ENCODE measurements at regions not wholly inside any gene's neighbourhood (a gene's known extent, or its start where the extent isn't known, plus 50 kb on each side); places are given as distances from the start of the nearest gene placed in this dataset.

- H3K9me3 Mint-ChIP-seq (ENCODE audit: unreplicated experiment) = peaks cover 12% of the 10 kb centered on the region
- TF ChIP-seq, protein P1, sequence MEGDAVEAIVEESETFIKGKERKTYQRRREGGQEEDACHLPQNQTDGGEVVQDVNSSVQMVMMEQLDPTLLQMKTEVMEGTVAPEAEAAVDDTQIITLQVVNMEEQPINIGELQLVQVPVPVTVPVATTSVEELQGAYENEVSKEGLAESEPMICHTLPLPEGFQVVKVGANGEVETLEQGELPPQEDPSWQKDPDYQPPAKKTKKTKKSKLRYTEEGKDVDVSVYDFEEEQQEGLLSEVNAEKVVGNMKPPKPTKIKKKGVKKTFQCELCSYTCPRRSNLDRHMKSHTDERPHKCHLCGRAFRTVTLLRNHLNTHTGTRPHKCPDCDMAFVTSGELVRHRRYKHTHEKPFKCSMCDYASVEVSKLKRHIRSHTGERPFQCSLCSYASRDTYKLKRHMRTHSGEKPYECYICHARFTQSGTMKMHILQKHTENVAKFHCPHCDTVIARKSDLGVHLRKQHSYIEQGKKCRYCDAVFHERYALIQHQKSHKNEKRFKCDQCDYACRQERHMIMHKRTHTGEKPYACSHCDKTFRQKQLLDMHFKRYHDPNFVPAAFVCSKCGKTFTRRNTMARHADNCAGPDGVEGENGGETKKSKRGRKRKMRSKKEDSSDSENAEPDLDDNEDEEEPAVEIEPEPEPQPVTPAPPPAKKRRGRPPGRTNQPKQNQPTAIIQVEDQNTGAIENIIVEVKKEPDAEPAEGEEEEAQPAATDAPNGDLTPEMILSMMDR (IDR thresholded peaks at IDR 0.05) = no peak
- no peaks in the 10 kb centered on the region for H3K36me3 Mint-ChIP-seq (ENCODE audit: unreplicated experiment)
- no peaks in the 10 kb centered on the region for H3K27me3 Mint-ChIP-seq (ENCODE audit: unreplicated experiment)
- no peaks in the 10 kb centered on the region for H3K4me1 Mint-ChIP-seq (ENCODE audit: unreplicated experiment)
- H3K27ac Mint-ChIP-seq (ENCODE audit: unreplicated experiment) = no peak overlapping the region
- no peak overlapping the region for H3K4me3 Mint-ChIP-seq (ENCODE audit: unreplicated experiment)
- DNase-seq (ENCODE audit: extremely low spot score, unreplicated experiment) = no peak
Measured at GRCh38 chr20:60883496-60883895, 368.6 kb upstream of the CDH4 start.

GRCh38 chr20:60884277-60884676 lies 367.8 kb upstream of the CDH4 start:
- Mint-ChIP-seq H3K27me3 (ENCODE audit: unreplicated experiment) (no peaks in the 10 kb centered on the region), H3K27ac (ENCODE audit: unreplicated experiment) (no peak overlapping the region), H3K36me3 (ENCODE audit: unreplicated experiment) (no peaks in the 10 kb centered on the region), H3K4me1 (ENCODE audit: unreplicated experiment) (no peaks in the 10 kb centered on the region), H3K4me3 (ENCODE audit: unreplicated experiment) (no peak overlapping the region), H3K9me3 (ENCODE audit: unreplicated experiment) (peaks cover 12% of the 10 kb centered on the region)
- no peak for DNase-seq (ENCODE audit: extremely low spot score, unreplicated experiment)
- TF ChIP-seq, protein P1 (IDR thresholded peaks at IDR 0.05) = no peak

- peaks cover 17% of the 10 kb centered on the region for H3K9me3 Mint-ChIP-seq (ENCODE audit: unreplicated experiment)
- no peaks in the 10 kb centered on the region for H3K27me3 Mint-ChIP-seq (ENCODE audit: unreplicated experiment)
- H3K4me3 Mint-ChIP-seq (ENCODE audit: unreplicated experiment) = no peak overlapping the region
- H3K4me1 Mint-ChIP-seq (ENCODE audit: unreplicated experiment) = no peaks in the 10 kb centered on the region
- no peaks in the 10 kb centered on the region for H3K36me3 Mint-ChIP-seq (ENCODE audit: unreplicated experiment)
- H3K27ac Mint-ChIP-seq (ENCODE audit: unreplicated experiment) = no peak overlapping the region
- TF ChIP-seq, protein P1 (IDR thresholded peaks at IDR 0.05) = no peak
- no peak for DNase-seq (ENCODE audit: extremely low spot score, unreplicated experiment)
Measured at GRCh38 chr20:60888771-60889170, 363.3 kb upstream of the CDH4 start.

GRCh38 chr20:60892095-60892813 lies 359.8 kb upstream of the CDH4 start:
- Mint-ChIP-seq H3K27ac (ENCODE audit: unreplicated experiment) (no peak overlapping the region), H3K4me1 (ENCODE audit: unreplicated experiment) (no peaks in the 10 kb centered on the region), H3K9me3 (ENCODE audit: unreplicated experiment) (peaks cover 9% of the 10 kb centered on the region), H3K27me3 (ENCODE audit: unreplicated experiment) (no peaks in the 10 kb centered on the region), H3K36me3 (ENCODE audit: unreplicated experiment) (no peaks in the 10 kb centered on the region), H3K4me3 (ENCODE audit: unreplicated experiment) (no peak overlapping the region)
- DNase-seq (ENCODE audit: extremely low spot score, unreplicated experiment) = no peak
- TF ChIP-seq, protein P1 (IDR thresholded peaks at IDR 0.05) = no peak

- TF ChIP-seq, protein P1 (IDR thresholded peaks at IDR 0.05) = no peak
- Mint-ChIP-seq H3K27ac (ENCODE audit: unreplicated experiment) (no peak overlapping the region), H3K36me3 (ENCODE audit: unreplicated experiment) (no peaks in the 10 kb centered on the region), H3K4me3 (ENCODE audit: unreplicated experiment) (no peak overlapping the region), H3K9me3 (ENCODE audit: unreplicated experiment) (peaks cover 5% of the 10 kb centered on the region), H3K4me1 (ENCODE audit: unreplicated experiment) (no peaks in the 10 kb centered on the region), H3K27me3 (ENCODE audit: unreplicated experiment) (no peaks in the 10 kb centered on the region)
- DNase-seq (ENCODE audit: extremely low spot score, unreplicated experiment) = no peak
Measured at GRCh38 chr20:60894091-60894490, 358.0 kb upstream of the CDH4 start.
